K562 (cell line): ENCODE measurements at regions not wholly inside any gene's neighbourhood (a gene's known extent, or its start where the extent isn't known, plus 50 kb on each side); places are given as distances from the start of the nearest gene placed in this dataset.

ENCODE experiments used
- ATAC-seq: fragments of 200-7000 bp; cut with Tn5 transposase; 3 replicates; pipeline ENCODE4 v1.9.1; 2020; ENCODE audit warnings: moderate library complexity
- BruUV-seq: library from RNA; stranded (reverse); fragments of 400-500 nt; replicated peaks from 2 replicates; lab custom pipeline; 2021; lab: Mats Ljungman, UMichigan
- CTCF ChIA-PET: fragments of 300-600 bp; formaldehyde crosslinking; extraction: SDS; loops from one replicate; lab custom pipeline; 2021; ENCODE audit warnings: low intra/inter-chr PET ratio; lab: Yijun Ruan, JAX
- POLR2A ChIA-PET: fragments of 300-600, 350-650 bp; sonication (Branson Sonifier 250); formaldehyde crosslinking; extraction: SDS; loops from one replicate; lab custom pipeline; 2021; ENCODE audit warnings: antibody characterized with exemption, inconsistent platforms; lab: Yijun Ruan, JAX
- DNase-seq, 4 experiments: peaks; one replicate each; pipeline versions ENCODE4 v3.0.0 to v3.0.0-alpha.2; 2011 to 2018; ENCODE audit warnings: low spot score in 3 of 4, mixed read lengths in 3 of 4; ENCODE audit errors: extremely low read depth in 1 of 4
- FAIRE-seq: peaks from 2 replicates; lab custom pipeline; 2011; peaks lifted over from hg19 to GRCh38; lab: Jason Lieb, UNC
- H2AFZ ChIP-seq: 2 replicates; pipeline ENCODE4 v1.6.0; 2011; ENCODE audit warnings: low read depth, low read length, control low read depth, inconsistent platforms
- H3K27ac ChIP-seq: fragments of 200-600 bp; 3 replicates; pipeline ENCODE4 v1.8.0; 2011; ENCODE audit warnings: low read depth, mild to moderate bottlenecking, control low read depth, inconsistent platforms, low read length, moderate library complexity, mixed read lengths; ENCODE audit errors: extremely low read depth
- H3K27me3 ChIP-seq, 2 experiments: fragments of 300-600 bp in 1 of 2; 2 replicates in 1 of 2; 3 replicates in 1 of 2; pipeline versions ENCODE4 v1.6.0 to v1.8.0; 2011; ENCODE audit warnings: inconsistent platforms in 2 of 2, low read length in 2 of 2, mild to moderate bottlenecking in 1 of 2, mixed read lengths in 1 of 2, moderate library complexity in 1 of 2; ENCODE audit not compliant: control insufficient read depth in 2 of 2, insufficient read depth in 2 of 2
- H3K36me3 ChIP-seq: fragments of 300-600 bp; 3 replicates; pipeline ENCODE4 v1.8.0; 2011; ENCODE audit warnings: mild to moderate bottlenecking, low read length, inconsistent platforms; ENCODE audit not compliant: control insufficient read depth, insufficient read depth
- H3K4me1 ChIP-seq, 2 experiments: fragments of 200-600 bp in 1 of 2; replicated peaks in 1 of 2; 2 replicates in 1 of 2; 3 replicates in 1 of 2; pipeline versions ENCODE4 v1.5.1 to v1.8.0; 2011; ENCODE audit warnings: inconsistent platforms in 2 of 2, low read length in 2 of 2, mild to moderate bottlenecking in 1 of 2, mixed read lengths in 1 of 2, moderate library complexity in 1 of 2; ENCODE audit not compliant: control insufficient read depth in 2 of 2, insufficient read depth in 2 of 2
- H3K4me2 ChIP-seq: 2 replicates; pipeline ENCODE4 v1.6.1; 2011; ENCODE audit warnings: low read length, control low read depth, inconsistent platforms, mixed read lengths; ENCODE audit not compliant: insufficient read depth
- H3K4me3 ChIP-seq: fragments of 200-600 bp; sonication (generic), shearing (Covaris generic); 2 replicates; pipeline ENCODE4 v1.5.1; 2016; ENCODE audit warnings: control low read depth, inconsistent platforms
- H3K79me2 ChIP-seq: fragments of 200-600 bp; 3 replicates; pipeline ENCODE4 v1.8.0; 2011; ENCODE audit warnings: low read length, inconsistent platforms; ENCODE audit not compliant: control insufficient read depth, insufficient read depth
- H3K9ac ChIP-seq, 2 experiments: 2 replicates each; pipeline versions ENCODE4 v1.6.0 to v1.6.1; 2011; ENCODE audit warnings: low read depth in 2 of 2, low read length in 2 of 2, control low read depth in 1 of 2, inconsistent platforms in 1 of 2, mild to moderate bottlenecking in 1 of 2, mixed read lengths in 1 of 2; ENCODE audit not compliant: insufficient read depth in 1 of 2
- H3K9me1 ChIP-seq: one replicate; pipeline ENCODE4 v1.6.0; 2011; ENCODE audit warnings: inconsistent platforms, mild to moderate bottlenecking, low read length, moderate library complexity; ENCODE audit not compliant: control insufficient read depth, insufficient read depth
- H3K9me3 ChIP-seq: replicated peaks from 2 replicates; pipeline ENCODE4 v1.5.1; 2011; ENCODE audit warnings: low read depth, low read length, inconsistent platforms; ENCODE audit not compliant: control insufficient read depth, insufficient read depth
- H4K20me1 ChIP-seq: replicated peaks from 2 replicates; pipeline ENCODE4 v1.6.1; 2011; ENCODE audit warnings: low read length, inconsistent platforms, mixed read lengths; ENCODE audit not compliant: control insufficient read depth, insufficient read depth
- CBX1 ChIP-seq: sonication (generic); IDR thresholded peaks from 2 replicates; pipeline ENCODE4 v1.6.1; 2016; ENCODE audit warnings: antibody characterized with exemption, low read depth, mild to moderate bottlenecking
- ESRRA ChIP-seq: fragments of 450-650 bp; IDR thresholded peaks from 2 replicates; pipeline ENCODE4 v1.6.1; 2014; ENCODE audit warnings: low read depth, mild to moderate bottlenecking, moderate library complexity, borderline replicate concordance
- FIP1L1 ChIP-seq: fragments of 200-400 bp; formaldehyde crosslinking; IDR thresholded peaks from 2 replicates; pipeline ENCODE4 v1.6.1; 2018; ENCODE audit warnings: mild to moderate bottlenecking, low read depth, low read length; ENCODE audit not compliant: poor library complexity, severe bottlenecking
- PHTF2 ChIP-seq: fragments of 250-450 bp; sonication (Bioruptor Pico); IDR thresholded peaks from 2 replicates; pipeline ENCODE4 v1.5.0; 2021; ENCODE audit warnings: mild to moderate bottlenecking
- SETDB1 ChIP-seq: IDR thresholded peaks from one replicate; pipeline ENCODE4 v1.6.1; 2012; ENCODE audit warnings: low read length, control low read depth, inconsistent platforms
- ZNF551 ChIP-seq: fragments of 250-450 bp; sonication (Bioruptor Pico); IDR thresholded peaks from 2 replicates; pipeline ENCODE4 v1.5.0; 2021; ENCODE audit warnings: mild to moderate bottlenecking, moderate library complexity
- WGBS: fragments of 100-300 bp; shearing (Covaris generic); methylation state at CpG from one replicate; pipeline ENCODE4 v1.1.6; 2016; ENCODE audit warnings: low coverage, mixed read lengths; ENCODE audit not compliant: insufficient coverage; ENCODE audit errors: missing lambda C conversion rate; 5-methylcytosine and 5-hydroxymethylcytosine counted together
- in situ Hi-C: fragments of 300-500 bp; cut with MboI; formaldehyde crosslinking; loops from 4 replicates; pipeline ENCODE4 v1.15.0; 2018; ENCODE audit warnings: inconsistent platforms, mixed read lengths
- intact Hi-C: fragments of 100-400 bp; cut with micrococcal nuclease; formaldehyde crosslinking; loops from 2 replicates; pipeline ENCODE4 v1.14.2; 2022
- TF ChIP-seq, protein P1 (sequence below): fragments of 450-650 bp; IDR thresholded peaks from 2 replicates; pipeline ENCODE4 v1.6.1; 2017; ENCODE audit warnings: antibody characterized with exemption
- TF ChIP-seq, protein P2 (sequence below): fragments of 450-650 bp; formaldehyde crosslinking; IDR thresholded peaks from 2 replicates; pipeline ENCODE4 v1.4.0; 2022; ENCODE audit warnings: missing genetic modification characterization

DNA sequence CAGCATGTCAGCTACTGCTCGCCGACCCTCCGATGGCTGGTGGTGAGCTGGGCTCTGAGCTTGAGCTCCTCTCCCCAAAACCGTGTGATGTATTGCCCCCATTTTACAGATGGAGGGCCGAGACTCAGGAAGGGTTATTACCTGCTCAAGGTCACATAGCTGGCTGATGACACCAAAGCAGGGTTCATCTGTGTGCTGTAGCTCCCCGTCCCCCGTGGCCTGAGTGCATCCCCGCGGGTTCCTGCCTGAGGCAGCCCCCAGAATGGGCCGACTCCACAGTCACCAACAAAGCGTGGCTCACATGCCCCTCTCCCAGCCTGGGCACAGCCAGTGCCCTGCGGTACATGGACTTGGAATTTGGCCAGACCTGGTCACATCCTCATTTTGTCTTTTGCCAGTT is 198.6 kb downstream of the TFCP2L1 start:
- BruUV-seq, result no TSS peak
- 0 out of 5 replicates have a peak, but pooled peaks cover 0 to 3% of the 10 kb centered on the region in 2 experiments for H3K4me1 ChIP-seq
- no peaks in the 10 kb centered on the region for H3K9me1 ChIP-seq
- no peaks in the 10 kb centered on the region for H3K9me3 ChIP-seq
- H3K36me3 ChIP-seq, result no peaks in the 10 kb centered on the region
- FAIRE-seq (no peak), ATAC-seq (no peak), DNase-seq (no peak)
- H2AFZ ChIP-seq, result no peak overlapping the region
- ChIA-PET POLR2A (interaction anchor here (0.6 to 1.7 kb wide), 3 partner anchors 11 to 321 kb away, joined by 3 to 7 read pairs (median 3); no protein-coding TSS in a partner anchor), CTCF (no interaction called here)
- no peak overlapping the region for H3K4me2 ChIP-seq
- no peaks in the 10 kb centered on the region for H3K79me2 ChIP-seq
- TF ChIP-seq ZNF551 (CRISPR knock-in tag), result no peak
- TF ChIP-seq ESRRA, result peak; percentile 31; the same call in 1 of the 2 replicates
- H3K9ac ChIP-seq, result no peak overlapping the region
- no peaks in the 10 kb centered on the region; the same call in 1 of the 2 replicates for H4K20me1 ChIP-seq
- 2% methylated on average over 12 of the region's 12 CpGs for WGBS
- H3K27ac ChIP-seq, result no peak overlapping the region
- intact Hi-C loops, result loop anchor here (10.0 kb wide), 1 partner anchor 628 kb away; no protein-coding TSS in a partner anchor
- peaks cover 10 to 58% of the 10 kb centered on the region in 2 experiments; a peak in 4 of 5 replicates for H3K27me3 ChIP-seq
- in situ Hi-C loops, result loop anchor here (25.0 kb wide), 1 partner anchor 701 kb away; no protein-coding TSS in a partner anchor
- H3K4me3 ChIP-seq, result no peak overlapping the region

DNA sequence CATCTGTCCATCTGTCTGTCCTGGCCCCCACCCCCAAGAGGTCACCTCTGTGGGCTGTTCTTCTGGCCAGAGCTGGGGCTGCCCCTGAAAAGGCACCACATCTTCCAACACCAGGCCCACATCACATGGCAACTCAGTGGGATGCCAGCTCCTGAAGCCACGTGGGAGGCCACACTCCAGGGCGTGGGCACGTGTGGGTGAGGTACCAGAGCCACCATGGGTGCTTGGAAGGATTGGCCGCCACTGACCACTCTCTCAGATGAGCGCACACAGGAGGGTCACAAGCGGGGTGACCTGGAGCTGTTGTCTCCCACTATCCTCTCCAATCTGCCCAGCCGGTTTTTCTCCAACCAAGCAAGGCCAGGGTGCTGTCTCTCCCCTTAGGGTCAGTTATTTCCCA is 197.9 kb downstream of the TFCP2L1 start:
- no TSS peak for BruUV-seq
- H3K4me2 ChIP-seq, result no peak overlapping the region
- ChIA-PET POLR2A (interaction anchor here (0.6 to 2.1 kb wide), 3 partner anchors 12 to 321 kb away, joined by 3 to 8 read pairs (median 3); no protein-coding TSS in a partner anchor), CTCF (no interaction called here)
- TF ChIP-seq SETDB1, result no peak
- TF ChIP-seq, protein P1, sequence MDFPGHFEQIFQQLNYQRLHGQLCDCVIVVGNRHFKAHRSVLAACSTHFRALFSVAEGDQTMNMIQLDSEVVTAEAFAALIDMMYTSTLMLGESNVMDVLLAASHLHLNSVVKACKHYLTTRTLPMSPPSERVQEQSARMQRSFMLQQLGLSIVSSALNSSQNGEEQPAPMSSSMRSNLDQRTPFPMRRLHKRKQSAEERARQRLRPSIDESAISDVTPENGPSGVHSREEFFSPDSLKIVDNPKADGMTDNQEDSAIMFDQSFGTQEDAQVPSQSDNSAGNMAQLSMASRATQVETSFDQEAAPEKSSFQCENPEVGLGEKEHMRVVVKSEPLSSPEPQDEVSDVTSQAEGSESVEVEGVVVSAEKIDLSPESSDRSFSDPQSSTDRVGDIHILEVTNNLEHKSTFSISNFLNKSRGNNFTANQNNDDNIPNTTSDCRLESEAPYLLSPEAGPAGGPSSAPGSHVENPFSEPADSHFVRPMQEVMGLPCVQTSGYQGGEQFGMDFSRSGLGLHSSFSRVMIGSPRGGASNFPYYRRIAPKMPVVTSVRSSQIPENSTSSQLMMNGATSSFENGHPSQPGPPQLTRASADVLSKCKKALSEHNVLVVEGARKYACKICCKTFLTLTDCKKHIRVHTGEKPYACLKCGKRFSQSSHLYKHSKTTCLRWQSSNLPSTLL, result no peak
- no peak for TF ChIP-seq CBX1
- no peak for TF ChIP-seq FIP1L1
- TF ChIP-seq, protein P2, sequence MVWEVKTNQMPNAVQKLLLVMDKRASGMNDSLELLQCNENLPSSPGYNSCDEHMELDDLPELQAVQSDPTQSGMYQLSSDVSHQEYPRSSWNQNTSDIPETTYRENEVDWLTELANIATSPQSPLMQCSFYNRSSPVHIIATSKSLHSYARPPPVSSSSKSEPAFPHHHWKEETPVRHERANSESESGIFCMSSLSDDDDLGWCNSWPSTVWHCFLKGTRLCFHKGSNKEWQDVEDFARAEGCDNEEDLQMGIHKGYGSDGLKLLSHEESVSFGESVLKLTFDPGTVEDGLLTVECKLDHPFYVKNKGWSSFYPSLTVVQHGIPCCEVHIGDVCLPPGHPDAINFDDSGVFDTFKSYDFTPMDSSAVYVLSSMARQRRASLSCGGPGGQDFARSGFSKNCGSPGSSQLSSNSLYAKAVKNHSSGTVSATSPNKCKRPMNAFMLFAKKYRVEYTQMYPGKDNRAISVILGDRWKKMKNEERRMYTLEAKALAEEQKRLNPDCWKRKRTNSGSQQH, result no peak
- no peak for TF ChIP-seq PHTF2
- no peaks in the 10 kb centered on the region for H3K9me3 ChIP-seq
- DNase-seq (no peak), FAIRE-seq (no peak), ATAC-seq (no peak)
- no peak overlapping the region for H3K9ac ChIP-seq
- intact Hi-C loops, result loop anchor here (10.0 kb wide), 1 partner anchor 628 kb away; no protein-coding TSS in a partner anchor
- no peak overlapping the region for H3K4me3 ChIP-seq
- H3K9me1 ChIP-seq, result no peaks in the 10 kb centered on the region
- peaks cover 10 to 54% of the 10 kb centered on the region in 2 experiments; a peak in 4 of 5 replicates for H3K27me3 ChIP-seq
- no peak overlapping the region for H2AFZ ChIP-seq
- no peak overlapping the region for H3K27ac ChIP-seq
- H3K4me1 ChIP-seq, result 0 out of 5 replicates have a peak, but pooled peaks cover 0 to 3% of the 10 kb centered on the region in 2 experiments
- no peaks in the 10 kb centered on the region for H3K36me3 ChIP-seq
- H4K20me1 ChIP-seq, result no peaks in the 10 kb centered on the region
- no peaks in the 10 kb centered on the region for H3K79me2 ChIP-seq
- 3% methylated on average over 6 of the region's 7 CpGs for WGBS
- in situ Hi-C loops, result loop anchor here (25.0 kb wide), 1 partner anchor 700 kb away; no protein-coding TSS in a partner anchor
